ENCODE measurements at regions not wholly inside any gene's neighbourhood (a gene's known extent, or its start where the extent isn't known, plus 50 kb on each side); places are given as distances from the start of the nearest gene placed in this dataset.
A peak's percentile ranks its signal among the peaks of the same experiment; 100 is the strongest.

GRCh38 chr13:64992314-64992713 is 2237.8 kb downstream of the PCDH9 start:
- Mint-ChIP-seq H3K4me1 (peaks cover 0 to 3% of the 10 kb centered on the region in 2 donors), H3K9me3 (no peaks in the 10 kb centered on the region), H3K36me3 (no peaks in the 10 kb centered on the region), H3K27me3 (no peaks in the 10 kb centered on the region), H3K27ac (no peak overlapping the region), H3K4me3 (no peak overlapping the region)
- DNase-seq (no peak), ATAC-seq (replicated peaks) (no peak)

DNA sequence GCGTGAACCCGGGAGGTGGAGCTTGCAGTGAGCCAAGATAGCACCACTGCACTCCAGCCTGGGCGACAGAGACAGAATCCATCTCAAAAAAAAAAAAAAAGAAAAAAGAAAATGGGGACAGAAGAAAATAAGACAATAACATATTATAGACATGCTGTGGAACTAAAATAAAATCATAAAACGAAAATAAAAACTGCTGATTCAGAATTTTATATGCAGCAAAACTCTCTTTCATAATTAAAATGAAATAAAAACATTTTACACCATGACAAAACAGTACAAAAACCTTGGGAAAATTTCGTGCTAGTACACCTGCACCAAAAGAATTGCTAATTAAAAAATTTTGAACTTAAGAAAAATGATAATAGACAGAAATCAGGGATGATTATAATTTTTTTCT is 2245.1 kb downstream of the PCDH9 start:
- Mint-ChIP-seq H3K9me3 (peaks cover 13 to 14% of the 10 kb centered on the region in 2 donors), H3K4me1 (no peaks in the 10 kb centered on the region), H3K27me3 (no peaks in the 10 kb centered on the region), H3K36me3 (no peaks in the 10 kb centered on the region), H3K27ac (no peak overlapping the region), H3K4me3 (no peak overlapping the region)
- DNase-seq = no peak
- ATAC-seq (replicated peaks) = no peak

DNA sequence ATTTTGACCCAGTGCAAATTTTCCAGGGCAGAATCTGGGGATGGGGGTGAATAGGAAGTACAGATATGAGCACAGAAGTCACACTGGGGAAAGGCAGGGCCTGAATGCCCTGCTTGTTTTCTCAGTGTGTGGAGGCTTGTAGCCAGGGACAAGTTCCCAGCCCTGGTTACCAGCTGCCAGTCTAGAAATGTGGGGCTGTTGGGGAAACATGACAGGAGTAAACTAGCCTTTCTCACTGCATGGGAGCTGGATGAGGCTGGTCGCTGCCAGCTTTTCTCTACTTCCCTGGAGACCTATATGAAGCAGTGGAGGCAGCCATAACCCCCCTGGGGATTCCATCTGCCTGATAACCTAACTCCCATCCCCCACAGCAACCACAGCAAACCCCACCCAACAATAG is 2267.7 kb downstream of the PCDH9 start:
- H3K9me3 Mint-ChIP-seq = peaks cover 4 to 7% of the 10 kb centered on the region in 2 donors
- ATAC-seq (replicated peaks) (no peak), DNase-seq (no peak)
- no peaks in the 10 kb centered on the region for H3K27me3 Mint-ChIP-seq
- H3K4me3 Mint-ChIP-seq = no peak overlapping the region
- H3K36me3 Mint-ChIP-seq = no peaks in the 10 kb centered on the region
- H3K4me1 Mint-ChIP-seq = no peaks in the 10 kb centered on the region
- H3K27ac Mint-ChIP-seq = no peak overlapping the region

DNA sequence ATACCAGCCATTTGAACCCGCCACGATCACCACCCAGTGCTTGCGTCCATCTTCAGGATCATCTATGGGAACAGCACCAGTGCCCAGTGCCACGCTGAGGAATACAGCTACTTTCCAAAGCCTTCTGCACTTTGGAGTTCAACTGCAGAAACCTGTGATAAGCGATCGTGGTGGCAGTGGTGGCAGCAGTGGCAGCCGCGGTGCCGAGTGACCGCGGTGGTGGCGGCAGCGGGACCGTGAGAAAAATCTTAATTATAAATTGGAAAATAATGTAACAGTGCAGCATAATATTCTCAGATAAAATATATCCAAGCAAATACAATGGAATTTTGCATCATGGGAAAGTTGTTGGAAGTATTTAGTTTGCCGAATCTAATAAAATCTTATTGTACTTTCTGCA is 2270.9 kb downstream of the PCDH9 start:
- Mint-ChIP-seq H3K4me3 (no peak overlapping the region), H3K36me3 (no peaks in the 10 kb centered on the region), H3K4me1 (no peaks in the 10 kb centered on the region), H3K9me3 (peaks cover 4 to 7% of the 10 kb centered on the region in 2 donors), H3K27me3 (no peaks in the 10 kb centered on the region), H3K27ac (no peak overlapping the region)
- ATAC-seq (replicated peaks) = no peak
- DNase-seq = no peak

GRCh38 chr13:64958106-64958505 is 2272.0 kb downstream of the PCDH9 start:
- no peak for ATAC-seq (replicated peaks)
- peaks cover 4 to 6% of the 10 kb centered on the region in 2 donors for H3K9me3 Mint-ChIP-seq
- no peaks in the 10 kb centered on the region for H3K27me3 Mint-ChIP-seq
- H3K27ac Mint-ChIP-seq = no peak overlapping the region
- H3K4me1 Mint-ChIP-seq = no peaks in the 10 kb centered on the region
- no peak overlapping the region for H3K4me3 Mint-ChIP-seq
- no peaks in the 10 kb centered on the region for H3K36me3 Mint-ChIP-seq
- no peak for DNase-seq

DNA sequence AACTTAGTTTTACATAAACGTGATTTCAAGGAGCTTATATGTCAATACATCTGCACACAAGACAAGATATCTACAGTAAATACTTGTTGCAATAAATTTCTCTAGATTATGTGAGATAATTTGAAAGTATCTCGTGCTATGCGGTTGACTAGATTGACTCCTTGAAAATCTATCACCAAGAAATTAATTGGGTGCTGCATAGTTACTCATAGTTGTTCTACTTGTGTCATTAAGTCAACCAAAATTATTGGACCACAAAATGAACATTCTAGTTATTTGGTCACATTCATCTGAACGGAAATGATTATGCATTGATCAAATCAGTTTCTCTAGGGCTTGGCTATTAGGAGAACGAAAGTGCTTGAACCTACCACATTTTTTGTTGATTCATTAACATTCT is 2291.5 kb downstream of the PCDH9 start:
- no peak overlapping the region for H3K4me3 Mint-ChIP-seq

DNA sequence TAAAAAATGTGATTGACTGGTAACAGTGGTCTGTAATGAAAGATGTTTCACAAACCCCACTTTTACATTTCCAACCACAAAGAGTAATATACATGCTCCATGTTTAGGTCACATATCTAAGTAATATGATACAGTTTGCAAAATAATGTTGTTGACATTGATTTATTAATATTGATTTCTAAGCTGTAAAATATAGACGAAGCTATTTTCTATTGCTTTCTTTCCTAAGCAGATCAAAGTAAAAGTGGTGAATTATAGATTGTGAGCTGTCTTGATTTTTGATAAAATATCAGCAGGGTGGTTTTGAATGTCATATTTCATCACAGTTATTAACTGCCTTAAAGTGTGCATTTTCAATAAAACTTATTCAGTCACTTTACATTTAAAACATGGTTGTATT is 2292.8 kb downstream of the PCDH9 start:
- DNase-seq (no peak), ATAC-seq (replicated peaks) (no peak)
- no peak overlapping the region for H3K27ac Mint-ChIP-seq

More for the DNA sequence above, 2291.5 kb downstream of the PCDH9 start:
- H3K36me3 Mint-ChIP-seq = no peaks in the 10 kb centered on the region
- H3K9me3 Mint-ChIP-seq = no peaks in the 10 kb centered on the region
- no peaks in the 10 kb centered on the region for H3K4me1 Mint-ChIP-seq
- DNase-seq (no peak), ATAC-seq (replicated peaks) (no peak)
- H3K27ac Mint-ChIP-seq = no peak overlapping the region
- H3K27me3 Mint-ChIP-seq = no peaks in the 10 kb centered on the region

GRCh38 chr13:64936879-64937278 is 2293.3 kb downstream of the PCDH9 start:
- no peak for ATAC-seq (replicated peaks)
- DNase-seq = no peak
- no peaks in the 10 kb centered on the region for H3K36me3 Mint-ChIP-seq
- H3K4me3 Mint-ChIP-seq = no peak overlapping the region
- no peaks in the 10 kb centered on the region for H3K27me3 Mint-ChIP-seq
- no peak overlapping the region for H3K27ac Mint-ChIP-seq
- H3K4me1 Mint-ChIP-seq = no peaks in the 10 kb centered on the region
- H3K9me3 Mint-ChIP-seq = no peaks in the 10 kb centered on the region

More for the DNA sequence above, 2292.8 kb downstream of the PCDH9 start:
- Mint-ChIP-seq H3K27me3 (no peaks in the 10 kb centered on the region), H3K4me3 (no peak overlapping the region), H3K36me3 (no peaks in the 10 kb centered on the region), H3K9me3 (no peaks in the 10 kb centered on the region), H3K4me1 (no peaks in the 10 kb centered on the region)

GRCh38 chr13:64935441-64935840 is 2294.7 kb downstream of the PCDH9 start:
- no peaks in the 10 kb centered on the region for H3K27me3 Mint-ChIP-seq
- no peaks in the 10 kb centered on the region for H3K4me1 Mint-ChIP-seq
- ATAC-seq (replicated peaks) (no peak), DNase-seq (no peak)
- H3K27ac Mint-ChIP-seq = no peak overlapping the region
- H3K36me3 Mint-ChIP-seq = no peaks in the 10 kb centered on the region
- no peak overlapping the region for H3K4me3 Mint-ChIP-seq
- H3K9me3 Mint-ChIP-seq = no peaks in the 10 kb centered on the region

DNA sequence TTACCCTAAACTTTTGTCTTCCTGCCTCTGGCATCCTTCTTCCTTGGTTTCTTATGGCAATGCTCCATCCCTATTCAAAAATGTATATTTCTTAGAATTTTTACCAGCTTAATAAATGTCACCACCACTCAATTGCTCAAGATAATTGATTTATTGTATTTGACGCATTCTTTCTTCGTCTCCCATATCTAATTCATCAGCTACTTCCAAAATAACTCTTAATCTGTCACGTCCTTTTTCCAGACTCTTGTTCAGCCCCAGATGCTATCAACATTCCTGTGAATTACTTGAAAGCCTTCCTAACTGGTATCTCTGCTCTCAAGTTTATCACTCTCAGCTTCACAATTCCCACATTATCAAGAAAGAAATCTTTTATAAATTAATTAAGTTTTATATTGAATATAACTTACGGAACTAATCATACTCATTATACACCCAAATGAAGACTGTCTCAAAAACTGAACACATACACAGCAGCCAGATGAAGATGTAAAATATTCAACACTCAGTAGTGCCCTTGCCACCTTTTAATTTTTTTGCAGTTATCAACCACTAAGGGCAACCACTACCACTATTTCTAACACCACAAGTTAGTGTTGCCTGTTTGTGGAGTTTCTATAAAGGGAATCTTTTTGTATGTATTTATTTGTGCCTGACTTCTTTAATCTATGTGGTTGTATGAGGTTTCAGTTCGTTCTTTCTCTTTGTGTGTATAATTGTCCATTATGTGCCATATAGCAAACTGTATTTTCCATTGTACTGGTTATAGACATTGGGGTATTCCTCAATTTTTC is 2295.4 kb downstream of the PCDH9 start:
- Mint-ChIP-seq H3K27ac (no peak overlapping the region), H3K36me3 (no peaks in the 10 kb centered on the region), H3K4me3 (no peak overlapping the region), H3K4me1 (no peaks in the 10 kb centered on the region), H3K9me3 (no peaks in the 10 kb centered on the region), H3K27me3 (no peaks in the 10 kb centered on the region)
- ATAC-seq (replicated peaks) (no peak), DNase-seq (no peak)

DNA sequence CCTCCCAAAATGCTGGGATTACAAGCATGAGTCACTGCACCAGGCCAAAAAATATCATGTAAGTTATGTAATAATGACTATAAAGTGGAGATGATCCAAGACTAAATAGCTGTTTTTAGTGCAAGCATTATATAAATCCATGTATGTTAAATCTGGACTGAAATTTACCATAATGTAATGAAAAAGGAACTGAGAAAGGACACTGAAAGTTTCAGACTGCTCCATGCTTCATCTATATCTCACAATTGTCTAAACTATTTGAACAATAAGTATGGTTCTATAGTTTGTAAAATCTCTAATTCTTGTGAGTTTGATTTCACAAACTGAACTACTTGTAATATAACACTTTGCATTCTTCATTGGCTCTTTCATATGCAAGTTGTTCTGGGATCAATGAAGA is 2299.5 kb downstream of the PCDH9 start:
- ATAC-seq (replicated peaks) (no peak), DNase-seq (no peak)
- Mint-ChIP-seq H3K4me3 (no peak overlapping the region), H3K27me3 (no peaks in the 10 kb centered on the region), H3K27ac (no peak overlapping the region), H3K9me3 (no peaks in the 10 kb centered on the region), H3K36me3 (no peaks in the 10 kb centered on the region), H3K4me1 (no peaks in the 10 kb centered on the region)

GRCh38 chr13:64928696-64929499 is 2301.2 kb downstream of the PCDH9 start:
- no peak overlapping the region for H3K27ac Mint-ChIP-seq
- H3K9me3 Mint-ChIP-seq = no peaks in the 10 kb centered on the region
- H3K27me3 Mint-ChIP-seq = no peaks in the 10 kb centered on the region
- DNase-seq (no peak), ATAC-seq (replicated peaks) (peak; percentile 34 to 39)
- no peak overlapping the region for H3K4me3 Mint-ChIP-seq
- no peaks in the 10 kb centered on the region for H3K4me1 Mint-ChIP-seq
- no peaks in the 10 kb centered on the region for H3K36me3 Mint-ChIP-seq

DNA sequence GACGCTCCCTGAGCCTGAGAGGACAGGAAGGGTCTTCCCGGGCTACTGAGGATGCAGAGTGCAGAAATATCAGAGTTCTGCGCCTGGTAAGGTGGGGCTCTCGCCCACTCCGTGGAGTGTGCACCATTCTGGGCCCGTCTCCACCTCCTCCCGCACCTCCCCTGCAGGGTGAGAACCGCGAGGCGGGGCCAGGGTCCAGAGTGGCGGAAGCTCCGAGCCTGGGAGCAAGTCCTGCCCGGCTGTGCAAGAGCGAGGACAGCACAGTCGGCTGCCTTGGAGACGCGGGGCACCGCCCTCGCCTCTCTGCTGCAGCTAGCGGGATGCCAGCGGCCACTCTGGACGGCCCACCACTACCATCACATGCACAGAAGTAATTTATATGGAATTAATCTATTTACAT is 2304.4 kb downstream of the PCDH9 start:
- Mint-ChIP-seq H3K4me1 (no peaks in the 10 kb centered on the region), H3K9me3 (no peaks in the 10 kb centered on the region), H3K4me3 (no peak overlapping the region), H3K27me3 (no peaks in the 10 kb centered on the region), H3K27ac (no peak overlapping the region), H3K36me3 (no peaks in the 10 kb centered on the region)
- ATAC-seq (replicated peaks) (no peak), DNase-seq (no peak)

DNA sequence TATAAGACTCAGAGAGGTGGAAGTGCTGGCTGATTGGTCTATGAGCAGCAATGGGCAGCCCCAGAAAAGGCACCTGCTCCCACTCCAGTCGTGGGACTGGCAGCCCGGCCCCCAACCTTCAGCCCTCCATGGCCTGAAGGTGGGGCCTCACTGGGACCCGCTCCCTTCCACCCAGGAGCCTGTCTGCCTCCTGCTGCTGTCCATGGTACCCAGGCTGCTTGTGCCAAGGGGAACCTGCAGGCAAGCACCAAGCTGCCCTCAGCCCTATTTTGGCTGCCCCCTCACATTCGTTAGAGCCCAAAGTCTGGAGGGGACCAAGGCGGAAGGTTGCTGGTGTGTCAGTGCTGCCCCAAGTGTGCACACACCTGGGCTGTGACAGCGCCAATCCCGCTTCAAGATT is 2304.9 kb downstream of the PCDH9 start:
- Mint-ChIP-seq H3K9me3 (no peaks in the 10 kb centered on the region), H3K36me3 (no peaks in the 10 kb centered on the region), H3K27me3 (no peaks in the 10 kb centered on the region), H3K27ac (no peak overlapping the region), H3K4me3 (no peak overlapping the region), H3K4me1 (no peaks in the 10 kb centered on the region)
- ATAC-seq (replicated peaks) (no peak), DNase-seq (no peak)

GRCh38 chr13:64924401-64924800 is 2305.7 kb downstream of the PCDH9 start:
- Mint-ChIP-seq H3K4me3 (no peak overlapping the region), H3K9me3 (no peaks in the 10 kb centered on the region), H3K36me3 (no peaks in the 10 kb centered on the region), H3K27me3 (no peaks in the 10 kb centered on the region), H3K27ac (no peak overlapping the region), H3K4me1 (no peaks in the 10 kb centered on the region)
- peak in 1 of 2 donors; percentile 34 for ATAC-seq (replicated peaks)
- no peak for DNase-seq
